ENCODE measurements at regions not wholly inside any gene's neighbourhood (a gene's known extent, or its start where the extent isn't known, plus 50 kb on each side); places are given as distances from the start of the nearest gene placed in this dataset.

DNA sequence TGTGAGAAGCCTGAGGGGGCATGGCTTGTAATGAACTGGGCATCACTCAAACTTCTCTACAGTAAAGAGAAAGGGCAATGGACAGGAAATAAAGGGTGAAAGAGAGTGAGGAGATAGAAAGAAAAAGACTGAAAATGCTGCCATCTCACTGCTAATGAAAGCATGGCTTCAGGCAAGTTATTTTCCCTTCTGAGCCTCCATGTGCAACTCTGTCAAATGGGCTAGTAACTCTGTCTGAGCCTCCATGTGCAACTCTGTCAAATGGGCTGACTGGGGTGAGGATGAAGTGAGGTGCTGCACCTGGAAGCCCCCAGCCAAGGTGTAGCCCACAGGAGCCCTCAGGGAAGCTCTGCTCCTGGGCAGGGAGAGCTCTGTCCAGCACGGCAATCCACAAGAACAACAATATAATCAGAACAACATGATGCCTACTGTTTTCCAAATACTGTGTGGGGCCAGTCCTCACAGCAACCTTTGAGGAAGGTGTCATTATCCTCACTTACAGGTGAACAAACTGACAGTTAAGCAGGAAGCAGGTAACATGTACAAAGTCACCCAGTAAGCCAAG lies 73.8 kb upstream of the XPA start:
- TF ChIP-seq, protein P1, sequence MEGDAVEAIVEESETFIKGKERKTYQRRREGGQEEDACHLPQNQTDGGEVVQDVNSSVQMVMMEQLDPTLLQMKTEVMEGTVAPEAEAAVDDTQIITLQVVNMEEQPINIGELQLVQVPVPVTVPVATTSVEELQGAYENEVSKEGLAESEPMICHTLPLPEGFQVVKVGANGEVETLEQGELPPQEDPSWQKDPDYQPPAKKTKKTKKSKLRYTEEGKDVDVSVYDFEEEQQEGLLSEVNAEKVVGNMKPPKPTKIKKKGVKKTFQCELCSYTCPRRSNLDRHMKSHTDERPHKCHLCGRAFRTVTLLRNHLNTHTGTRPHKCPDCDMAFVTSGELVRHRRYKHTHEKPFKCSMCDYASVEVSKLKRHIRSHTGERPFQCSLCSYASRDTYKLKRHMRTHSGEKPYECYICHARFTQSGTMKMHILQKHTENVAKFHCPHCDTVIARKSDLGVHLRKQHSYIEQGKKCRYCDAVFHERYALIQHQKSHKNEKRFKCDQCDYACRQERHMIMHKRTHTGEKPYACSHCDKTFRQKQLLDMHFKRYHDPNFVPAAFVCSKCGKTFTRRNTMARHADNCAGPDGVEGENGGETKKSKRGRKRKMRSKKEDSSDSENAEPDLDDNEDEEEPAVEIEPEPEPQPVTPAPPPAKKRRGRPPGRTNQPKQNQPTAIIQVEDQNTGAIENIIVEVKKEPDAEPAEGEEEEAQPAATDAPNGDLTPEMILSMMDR (IDR thresholded peaks at IDR 0.05; ENCODE audit: insufficient read depth, low read length, poor library complexity, severe bottlenecking): no peak
- no peak for TF ChIP-seq EZH2phosphoT487 (conservative IDR thresholded peaks at IDR 0.05; ENCODE audit: low read length)
- H2AFZ ChIP-seq (ENCODE audit: low read depth, low read length, severe bottlenecking): no peak overlapping the region
- H3K27ac ChIP-seq (ENCODE audit: low read depth, low read length): no peak overlapping the region
- H3K36me3 ChIP-seq (ENCODE audit: low read length): no peaks in the 10 kb centered on the region
- H3F3A ChIP-seq (ENCODE audit: insufficient read depth): no peaks in the 10 kb centered on the region
- no peaks in the 10 kb centered on the region for H3K79me2 ChIP-seq (ENCODE audit: insufficient read depth, low read length)
- no peak overlapping the region for H3K4me3 ChIP-seq (ENCODE audit: insufficient read depth, low read length, poor library complexity, severe bottlenecking)
- no peaks in the 10 kb centered on the region for H3K9me3 ChIP-seq (ENCODE audit: insufficient read depth, low read length)
- no peaks in the 10 kb centered on the region for H3K9me2 ChIP-seq (replicated peaks; ENCODE audit: insufficient read depth, low read length)
- no peaks in the 10 kb centered on the region for H4K20me1 ChIP-seq (ENCODE audit: low read depth, low read length)
- H3K27me3 ChIP-seq (ENCODE audit: low read length): no peaks in the 10 kb centered on the region
- no peak overlapping the region for H3K4me2 ChIP-seq (ENCODE audit: low read depth, low read length, poor library complexity, severe bottlenecking)
- no peak overlapping the region for H3K9ac ChIP-seq (ENCODE audit: low read length)

DNA sequence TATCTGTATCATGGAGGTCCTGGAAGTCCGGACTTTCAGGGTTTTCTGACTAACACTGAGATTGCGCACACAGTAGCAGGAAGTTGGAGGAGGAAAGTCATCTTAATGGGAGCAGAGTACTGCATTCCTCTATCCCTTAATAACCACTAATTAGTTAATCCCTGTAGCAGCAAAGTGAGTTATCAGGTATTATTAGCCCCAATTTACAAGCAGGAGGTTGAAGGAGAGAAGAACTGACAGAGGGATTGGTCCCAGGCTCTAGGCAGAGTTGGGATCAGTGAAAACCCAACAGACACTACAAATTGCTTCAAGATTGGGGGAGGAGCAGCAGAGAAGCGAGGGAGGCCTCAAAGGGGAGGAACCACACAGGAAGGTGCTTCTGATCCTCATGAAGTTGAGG lies 74.5 kb upstream of the XPA start:
- H3K79me2 ChIP-seq (ENCODE audit: insufficient read depth, low read length): no peaks in the 10 kb centered on the region
- H3K9me2 ChIP-seq (replicated peaks; ENCODE audit: insufficient read depth, low read length): no peaks in the 10 kb centered on the region
- no peaks in the 10 kb centered on the region for H3F3A ChIP-seq (ENCODE audit: insufficient read depth)
- TF ChIP-seq, protein P1 (IDR thresholded peaks at IDR 0.05; ENCODE audit: insufficient read depth, low read length, poor library complexity, severe bottlenecking): no peak
- TF ChIP-seq EZH2phosphoT487 (conservative IDR thresholded peaks at IDR 0.05; ENCODE audit: low read length): no peak
- no peaks in the 10 kb centered on the region for H3K9me3 ChIP-seq (ENCODE audit: insufficient read depth, low read length)
- no peak overlapping the region for H3K4me2 ChIP-seq (ENCODE audit: low read depth, low read length, poor library complexity, severe bottlenecking)
- no peak overlapping the region for H3K9ac ChIP-seq (ENCODE audit: low read length)
- H3K27me3 ChIP-seq (ENCODE audit: low read length): no peaks in the 10 kb centered on the region
- no peaks in the 10 kb centered on the region for H3K36me3 ChIP-seq (ENCODE audit: low read length)
- no peak overlapping the region for H3K4me3 ChIP-seq (ENCODE audit: insufficient read depth, low read length, poor library complexity, severe bottlenecking)
- H3K27ac ChIP-seq (ENCODE audit: low read depth, low read length): no peak overlapping the region
- no peak overlapping the region for H2AFZ ChIP-seq (ENCODE audit: low read depth, low read length, severe bottlenecking)
- no peaks in the 10 kb centered on the region for H4K20me1 ChIP-seq (ENCODE audit: low read depth, low read length)

DNA sequence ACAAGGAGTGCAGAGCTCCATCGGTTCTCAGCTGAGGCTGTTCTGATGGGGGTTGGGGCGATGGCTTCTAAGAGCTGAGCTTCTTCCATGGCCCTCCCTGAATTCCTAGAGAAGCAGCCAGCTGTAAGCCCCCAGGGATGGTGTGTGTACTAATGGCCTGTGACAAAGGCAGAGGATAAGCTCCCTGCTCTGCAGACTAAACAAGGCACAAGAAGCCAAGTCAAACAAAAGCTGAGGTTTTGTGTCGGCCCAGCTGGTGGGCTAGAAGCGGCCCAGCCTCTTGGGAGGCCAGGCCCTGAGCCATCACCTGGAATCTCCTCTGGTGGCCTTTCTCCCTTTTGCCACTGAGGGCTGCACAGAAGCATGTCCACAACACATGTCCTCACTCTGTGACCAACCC lies 75.0 kb upstream of the XPA start:
- Histone ChIP-seq H3K9ac (ENCODE audit: low read length) (no peak overlapping the region), H3K4me3 (ENCODE audit: insufficient read depth, low read length, poor library complexity, severe bottlenecking) (no peak overlapping the region), H3K27ac (ENCODE audit: low read depth, low read length) (no peak overlapping the region), H3K27me3 (ENCODE audit: low read length) (no peaks in the 10 kb centered on the region), H3K36me3 (ENCODE audit: low read length) (no peaks in the 10 kb centered on the region), H3K9me3 (ENCODE audit: insufficient read depth, low read length) (no peaks in the 10 kb centered on the region), H3K9me2 (replicated peaks; ENCODE audit: insufficient read depth, low read length) (no peaks in the 10 kb centered on the region), H2AFZ (ENCODE audit: low read depth, low read length, severe bottlenecking) (no peak overlapping the region), H4K20me1 (ENCODE audit: low read depth, low read length) (no peaks in the 10 kb centered on the region), H3F3A (ENCODE audit: insufficient read depth) (no peaks in the 10 kb centered on the region), H3K79me2 (ENCODE audit: insufficient read depth, low read length) (no peaks in the 10 kb centered on the region), H3K4me2 (ENCODE audit: low read depth, low read length, poor library complexity, severe bottlenecking) (no peak overlapping the region)
- no peak for TF ChIP-seq EZH2phosphoT487 (conservative IDR thresholded peaks at IDR 0.05; ENCODE audit: low read length)
- TF ChIP-seq, protein P1 (IDR thresholded peaks at IDR 0.05; ENCODE audit: insufficient read depth, low read length, poor library complexity, severe bottlenecking): no peak
